ENCODE measurements at regions not wholly inside any gene's neighbourhood (a gene's known extent, or its start where the extent isn't known, plus 50 kb on each side); places are given as distances from the start of the nearest gene placed in this dataset.
"Not testable (repeated sequence)": the region's sequence is repeated elsewhere in the genome, so short reads cannot be mapped to it uniquely, and the experiment has no call there.

DNA sequence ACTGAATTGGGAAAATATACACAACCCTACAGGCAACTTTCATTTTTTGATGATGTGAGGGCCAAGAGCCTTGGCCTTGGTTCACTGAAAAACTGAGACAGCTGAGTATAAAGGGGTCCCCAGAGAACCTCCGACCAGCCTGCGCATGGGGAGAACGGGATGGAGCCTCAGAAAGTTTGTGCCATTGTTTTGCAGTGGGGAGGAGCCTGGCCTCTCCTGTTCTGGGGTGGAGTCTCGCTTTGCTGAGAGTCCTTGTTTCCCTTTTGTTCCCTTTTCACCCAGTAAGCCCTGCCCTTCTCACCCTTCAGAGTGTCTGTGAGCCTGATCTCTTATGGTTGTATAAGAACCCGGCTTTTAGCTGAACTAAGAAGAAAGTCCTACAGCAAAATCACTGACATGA, 193.2 kb upstream of the AKR1E2 start:
- DNase-seq: no peak

DNA sequence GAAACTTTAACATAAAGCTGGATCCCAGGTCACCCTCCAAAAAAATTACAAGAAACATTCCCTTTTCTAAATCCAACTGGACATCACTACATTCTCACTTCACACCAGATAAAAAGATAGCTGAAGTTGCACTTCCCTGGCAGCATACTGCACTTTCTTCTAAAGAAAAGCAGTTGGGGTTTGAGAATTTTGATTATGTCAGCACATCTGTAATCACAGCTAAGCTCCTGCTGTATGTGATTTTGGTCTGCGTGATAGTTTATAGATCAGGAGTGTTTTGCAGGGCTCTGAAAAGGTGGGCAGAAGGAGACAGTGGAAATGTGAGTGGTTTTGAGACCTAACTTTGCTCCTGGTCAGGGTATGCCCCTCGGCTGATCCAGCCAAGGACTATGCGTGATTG, 199.1 kb upstream of the AKR1E2 start:
- no peak for DNase-seq

DNA sequence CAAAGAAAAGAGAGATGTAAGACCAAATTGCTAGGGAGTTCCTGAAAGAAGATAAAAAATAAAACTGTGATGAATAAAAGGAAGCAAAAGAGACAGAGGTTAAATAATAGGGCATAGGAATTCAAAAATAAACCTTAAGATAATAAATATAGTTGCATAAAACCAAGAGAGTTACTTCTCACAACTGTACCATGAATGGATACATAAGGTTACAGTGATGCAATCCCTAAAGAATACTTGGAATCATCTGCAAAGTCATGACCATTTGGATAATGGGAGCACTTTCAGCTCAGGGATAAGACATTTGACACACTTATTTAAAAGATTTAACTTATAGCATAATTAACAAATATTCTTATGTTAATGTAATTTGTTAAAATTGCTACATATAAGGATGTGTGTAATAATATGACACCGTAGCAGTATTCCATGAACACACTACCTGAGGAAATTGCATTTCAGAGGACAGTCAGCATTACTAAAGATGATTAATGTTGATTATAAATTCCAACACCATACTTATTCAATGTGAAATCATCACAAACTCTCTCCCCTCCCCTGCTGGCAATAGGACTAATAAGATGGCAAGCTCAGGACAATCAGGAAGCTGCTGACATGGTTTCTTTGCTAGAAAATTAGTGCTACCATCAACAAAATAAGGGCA, 202.1 kb upstream of the AKR1E2 start:
- no peak for DNase-seq

DNA sequence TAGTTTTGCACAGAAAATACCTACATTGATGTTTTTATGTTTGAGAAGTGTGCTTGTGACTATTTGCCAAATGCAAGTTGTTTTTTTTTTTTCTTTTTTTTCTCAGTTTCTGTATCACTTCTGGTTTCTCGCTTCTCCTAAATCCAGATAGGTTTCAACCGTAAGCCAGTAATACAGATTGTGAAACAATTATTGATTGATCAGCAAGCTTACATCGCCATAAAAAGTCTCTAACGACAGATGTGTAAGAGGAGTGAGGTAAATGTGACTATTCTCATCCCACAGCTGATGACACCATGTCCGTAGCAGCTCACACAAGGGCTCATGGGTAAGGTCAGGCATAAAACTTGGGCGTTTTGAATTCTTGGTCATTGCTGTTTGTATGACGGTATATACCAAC, 202.8 kb upstream of the AKR1E2 start:
- no peak for DNase-seq

- no peak for DNase-seq
Observed at GRCh38 chr10:4622384-4622783, 203.6 kb upstream of the AKR1E2 start.

- DNase-seq: no peak
Observed at GRCh38 chr10:4617589-4617988, 208.4 kb upstream of the AKR1E2 start.

DNA sequence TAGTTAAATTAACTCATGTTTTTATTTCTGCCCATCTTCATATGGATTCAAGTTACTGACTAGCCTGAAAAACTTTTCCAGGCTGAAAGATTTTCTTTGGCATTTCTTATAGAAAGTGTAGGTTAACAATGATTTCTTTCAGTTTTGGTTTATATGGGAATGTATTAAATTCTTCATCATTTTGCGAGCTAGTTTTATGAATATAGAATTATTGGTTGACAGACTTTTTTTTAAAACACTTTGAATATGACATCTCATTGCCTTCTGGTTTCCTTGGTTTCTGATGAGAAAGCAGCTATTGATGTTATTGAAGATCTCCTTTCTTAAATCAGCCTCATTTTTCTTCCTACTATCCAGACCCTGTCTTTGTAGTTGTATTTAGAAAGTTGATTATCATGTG, 211.0 kb upstream of the AKR1E2 start:
- no peak for DNase-seq

DNA sequence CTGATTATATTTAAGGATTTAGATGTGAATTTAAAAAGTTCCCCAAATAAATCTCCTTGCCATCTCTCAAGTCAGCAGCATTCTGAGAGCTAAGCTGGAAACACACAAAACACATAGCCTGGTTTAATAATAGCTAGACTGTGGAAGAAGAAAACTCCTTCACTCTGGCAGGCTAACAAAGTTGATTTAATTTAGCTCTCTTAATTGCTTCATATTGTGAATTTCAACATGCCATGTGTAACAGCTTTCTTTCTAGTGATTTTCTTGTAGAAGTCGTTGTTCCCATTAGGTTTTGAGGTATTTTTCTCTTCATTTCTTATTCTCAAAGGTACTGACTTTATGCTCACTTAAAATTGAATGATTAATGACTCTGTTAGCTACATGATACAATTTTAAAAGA, 216.8 kb upstream of the AKR1E2 start:
- no peak for DNase-seq

GRCh38 chr10:4607681-4608080, 218.3 kb upstream of the AKR1E2 start:
- DNase-seq: no peak

- no peak for DNase-seq
Observed at GRCh38 chr10:4606856-4607636, 219.0 kb upstream of the AKR1E2 start.

- no peak for DNase-seq
Observed at GRCh38 chr10:4602764-4603491, 223.1 kb upstream of the AKR1E2 start.

DNA sequence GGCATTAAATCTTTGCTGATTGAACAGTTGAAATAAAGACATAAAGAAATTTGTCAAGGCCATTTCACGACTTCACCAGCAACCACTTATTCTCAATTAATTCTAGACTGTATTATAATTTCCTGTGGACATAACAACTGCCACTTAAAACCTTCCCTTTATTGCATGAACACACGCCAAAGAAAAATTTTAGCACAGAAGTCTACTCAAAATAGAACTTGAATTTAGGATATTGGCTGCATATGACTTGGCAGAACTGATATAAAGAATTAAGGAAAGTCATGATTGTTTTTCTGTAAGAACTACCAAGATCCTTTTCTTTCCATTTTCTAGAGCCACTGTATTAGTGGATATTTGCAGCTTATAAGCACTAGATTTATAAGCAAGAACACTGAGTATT, 226.5 kb upstream of the AKR1E2 start:
- no peak for DNase-seq

DNA sequence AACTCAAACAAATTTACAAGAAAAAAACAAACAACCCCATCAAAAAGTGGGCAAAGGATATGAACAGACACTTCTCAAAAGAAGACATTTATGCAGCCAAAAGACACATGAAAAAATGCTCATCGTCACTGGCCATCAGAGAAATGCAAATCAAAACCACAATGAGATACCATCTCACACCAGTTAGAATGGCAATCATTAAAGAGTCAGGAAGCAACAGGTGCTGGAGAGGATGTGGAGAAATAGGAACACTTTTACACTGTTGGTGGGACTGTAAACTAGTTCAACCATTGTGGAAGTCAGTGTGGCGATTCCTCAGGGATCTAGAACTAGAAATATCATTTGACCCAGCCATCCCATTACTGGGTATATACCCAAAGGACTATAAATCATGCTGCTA, 228.1 kb upstream of the AKR1E2 start:
- DNase-seq: not testable (repeated sequence)

DNA sequence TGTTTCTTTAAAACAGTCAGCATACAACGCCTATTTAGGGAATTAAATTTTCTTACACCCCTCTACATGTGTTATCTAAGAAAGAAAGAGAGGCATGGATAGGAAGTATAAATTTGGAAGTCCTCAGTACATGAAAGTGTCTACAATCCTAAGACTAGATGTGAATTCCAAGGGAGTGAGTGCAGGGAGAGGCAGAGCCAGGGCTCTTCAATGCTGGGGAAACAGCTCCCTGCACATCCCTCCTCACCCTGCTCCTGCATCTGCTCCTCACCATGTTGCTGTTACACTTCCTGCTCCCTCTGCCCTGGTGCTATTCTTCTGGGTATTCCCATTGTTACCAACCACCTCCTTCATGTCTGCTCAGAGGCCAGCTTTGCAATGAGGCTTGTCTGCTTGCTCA, 229.1 kb upstream of the AKR1E2 start:
- no peak for DNase-seq

- no peak for DNase-seq
Observed at GRCh38 chr10:4595719-4596319, 230.2 kb upstream of the AKR1E2 start.

- no peak for DNase-seq
Observed at GRCh38 chr10:4590807-4591206, 235.2 kb upstream of the AKR1E2 start.

GRCh38 chr10:4588824-4589223, 237.2 kb upstream of the AKR1E2 start:
- DNase-seq: no peak

DNA sequence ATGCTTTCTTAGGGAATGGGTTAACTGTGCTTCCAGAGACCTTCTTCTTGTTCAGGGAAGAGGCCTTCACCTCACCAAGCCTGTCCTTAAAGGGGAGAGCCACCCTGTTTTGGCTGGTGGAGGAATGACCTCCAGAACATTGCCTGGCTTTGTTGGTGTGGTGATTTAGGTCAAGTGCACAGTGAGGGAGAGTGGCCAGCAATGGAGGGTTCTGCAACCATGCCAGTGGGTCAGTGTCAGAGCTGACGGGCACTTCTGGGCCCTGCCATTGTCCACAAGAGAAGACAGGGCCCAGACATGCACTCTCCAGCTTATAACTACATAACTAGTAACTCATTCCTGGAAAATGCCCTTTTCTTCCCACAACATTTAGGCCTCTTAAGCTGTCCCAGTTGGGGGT, 238.5 kb upstream of the AKR1E2 start:
- no peak for DNase-seq

DNA sequence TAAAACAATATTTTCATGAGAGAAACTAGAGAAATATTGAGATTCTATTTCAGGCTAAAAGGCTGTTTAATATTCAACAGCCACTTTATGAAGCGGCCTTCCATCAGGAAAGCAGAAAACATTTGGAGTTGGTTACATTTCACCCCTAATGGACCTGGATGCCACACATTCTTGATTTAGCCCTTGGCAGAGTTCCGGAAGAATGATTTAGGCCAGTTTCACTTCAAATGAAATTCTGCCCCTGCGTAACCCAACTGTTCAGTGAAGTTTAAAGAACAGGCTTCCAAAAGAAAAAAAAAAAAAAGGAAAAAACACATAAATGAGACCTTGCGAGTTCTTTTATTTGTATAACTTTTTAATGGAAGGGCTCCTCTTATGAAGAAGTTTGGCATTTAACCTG, 239.2 kb upstream of the AKR1E2 start:
- no peak for DNase-seq

- no peak for DNase-seq
Observed at GRCh38 chr10:4581929-4582328, 244.1 kb upstream of the AKR1E2 start.

GRCh38 chr10:4579844-4580243, 246.2 kb upstream of the AKR1E2 start:
- DNase-seq: no peak

DNA sequence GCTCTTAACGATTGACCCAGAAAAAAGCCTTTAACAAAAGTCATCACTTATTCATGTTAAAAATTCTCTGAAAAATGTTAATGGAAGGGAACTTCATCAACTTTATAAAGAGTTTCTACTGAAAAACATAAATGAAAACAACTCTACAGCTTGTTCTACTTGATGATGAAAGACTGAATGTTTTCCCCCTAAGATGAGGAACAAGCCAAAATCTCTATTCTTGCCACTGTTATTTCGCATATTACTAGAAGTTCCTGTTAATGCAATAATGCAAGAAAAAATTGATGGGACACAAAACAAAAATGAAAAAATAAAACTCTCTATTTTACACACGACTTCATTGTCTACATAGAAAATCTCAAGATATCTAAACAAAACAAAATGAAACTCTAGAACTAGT, 249.8 kb upstream of the AKR1E2 start:
- no peak for DNase-seq

DNA sequence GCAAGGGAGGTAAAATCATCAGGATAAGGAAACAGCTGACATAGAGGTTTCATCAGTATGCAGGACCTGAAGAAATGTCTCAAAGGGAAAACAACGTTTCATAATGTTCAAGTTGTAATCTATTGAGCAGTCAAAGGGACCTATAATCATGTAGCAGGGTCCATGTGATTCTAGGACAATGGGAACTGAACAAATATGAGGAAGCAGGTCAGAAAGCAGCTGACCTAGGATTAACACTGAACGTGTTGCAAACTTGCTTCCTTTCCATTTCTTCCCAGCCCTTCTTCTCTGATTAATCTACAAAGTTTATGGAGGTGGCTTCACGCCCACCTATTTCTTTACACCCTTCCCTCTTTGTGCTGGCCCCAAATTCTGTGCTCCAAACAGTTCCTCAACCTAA, 256.9 kb upstream of the AKR1E2 start:
- no peak for DNase-seq

- no peak for DNase-seq
Observed at GRCh38 chr10:4568731-4569130, 257.3 kb upstream of the AKR1E2 start.
